Esophagus muscularis mucosa (tissue), 4 donors: ENCODE measurements at regions not wholly inside any gene's neighbourhood (a gene's known extent, or its start where the extent isn't known, plus 50 kb on each side); places are given as distances from the start of the nearest gene placed in this dataset.

ENCODE experiments used
- CTCF ChIP-seq, 3 experiments: fragments of 200-600 bp in 2 of 3; fragments of 450-650 bp in 1 of 3; sonication (generic) in 2 of 3; IDR thresholded peaks; one replicate each; pipeline ENCODE4 v1.5.1; 2017 to 2019; ENCODE audit warnings: antibody characterized with exemption in 3 of 3, mild to moderate bottlenecking in 2 of 3, moderate library complexity in 1 of 3
- EP300 ChIP-seq: sonication (generic); formaldehyde crosslinking; IDR thresholded peaks from one replicate; pipeline ENCODE4 v1.6.1; 2017; ENCODE audit warnings: antibody characterized with exemption
- POLR2A ChIP-seq: fragments of 450-650 bp; IDR thresholded peaks from one replicate; pipeline ENCODE4 v1.6.1; 2017; ENCODE audit warnings: antibody characterized with exemption, moderate library complexity, mild to moderate bottlenecking, low read depth
- POLR2AphosphoS5 ChIP-seq, 2 donors: sonication (generic); formaldehyde crosslinking; IDR thresholded peaks; one replicate each; pipeline ENCODE4 v1.6.1; 2017; ENCODE audit warnings: antibody characterized with exemption in 2 of 2

GRCh38 chr6:12596731-12597130, 119.8 kb upstream of the PHACTR1 start:
- TF ChIP-seq CTCF (IDR thresholded peaks at IDR 0.05) (no peak), EP300 (no peak), POLR2AphosphoS5 (IDR thresholded peaks at IDR 0.05) (no peak), POLR2A (no peak)
